GM21515 (cell line): ENCODE measurements at regions not wholly inside any gene's neighbourhood (a gene's known extent, or its start where the extent isn't known, plus 50 kb on each side); places are given as distances from the start of the nearest gene placed in this dataset.

ENCODE experiments used
- ATAC-seq: cut with Tn5 transposase; IDR thresholded peaks from one replicate; pipeline ENCODE4 v1.9.1; 2021; ENCODE audit not compliant: unreplicated experiment

- no peak for ATAC-seq
Measured at GRCh38 chr4:176568238-176568637, 224.5 kb downstream of the VEGFC start.

GRCh38 chr4:176569301-176569700, 223.4 kb downstream of the VEGFC start:
- ATAC-seq = no peak

GRCh38 chr4:176571206-176571605, 221.5 kb downstream of the VEGFC start:
- no peak for ATAC-seq

GRCh38 chr4:176575141-176575730, 217.5 kb downstream of the VEGFC start:
- no peak for ATAC-seq

GRCh38 chr4:176579226-176579625, 213.5 kb downstream of the VEGFC start:
- no peak for ATAC-seq

GRCh38 chr4:176583278-176583677, 209.4 kb downstream of the VEGFC start:
- ATAC-seq = no peak

- ATAC-seq = no peak
Measured at GRCh38 chr4:176584031-176584606, 208.6 kb downstream of the VEGFC start.

- ATAC-seq = no peak
Measured at GRCh38 chr4:176587920-176588319, 204.8 kb downstream of the VEGFC start.

GRCh38 chr4:176588436-176588835, 204.3 kb downstream of the VEGFC start:
- ATAC-seq = no peak

GRCh38 chr4:176592976-176593670, 199.6 kb downstream of the VEGFC start:
- ATAC-seq = no peak

- ATAC-seq = no peak
Measured at GRCh38 chr4:176593943-176594342, 198.8 kb downstream of the VEGFC start.

- ATAC-seq = no peak
Measured at GRCh38 chr4:176595257-176595656, 197.5 kb downstream of the VEGFC start.

- ATAC-seq = no peak
Measured at GRCh38 chr4:176601124-176601523, 191.6 kb downstream of the VEGFC start.

- no peak for ATAC-seq
Measured at GRCh38 chr4:176607807-176608206, 184.9 kb downstream of the VEGFC start.

- no peak for ATAC-seq
Measured at GRCh38 chr4:176608346-176608745, 184.4 kb downstream of the VEGFC start.

GRCh38 chr4:176610594-176610993, 182.1 kb downstream of the VEGFC start:
- ATAC-seq = no peak

- ATAC-seq = no peak
Measured at GRCh38 chr4:176611381-176611780, 181.3 kb downstream of the VEGFC start.

GRCh38 chr4:176611951-176612350, 180.8 kb downstream of the VEGFC start:
- no peak for ATAC-seq

GRCh38 chr4:176614793-176615192, 177.9 kb downstream of the VEGFC start:
- no peak for ATAC-seq

GRCh38 chr4:176616151-176616550, 176.6 kb downstream of the VEGFC start:
- no peak for ATAC-seq

GRCh38 chr4:176618138-176618537, 174.6 kb downstream of the VEGFC start:
- no peak for ATAC-seq

GRCh38 chr4:176619430-176619829, 173.3 kb downstream of the VEGFC start:
- ATAC-seq = no peak
